ENCODE measurements at regions not wholly inside any gene's neighbourhood (a gene's known extent, or its start where the extent isn't known, plus 50 kb on each side); places are given as distances from the start of the nearest gene placed in this dataset.

GRCh38 chr10:113240736-113241135 is 290.7 kb downstream of the TCF7L2 start:
- H3K4me3 ChIP-seq (ENCODE audit: low read depth in 2 of 2, low read length in 2 of 2), result no peak overlapping the region
- in situ Hi-C loops (cut with HindIII; ENCODE audit: low pct_unique_long_range_greater_than_20kb, low sequenced_read_pairs) (no loop called here), intact Hi-C loops (cut with micrococcal nuclease; ENCODE audit: unreplicated experiment) (no loop called here)
- H3K27me3 ChIP-seq (ENCODE audit: control insufficient read depth, insufficient read depth, low read length), result peaks cover 8% of the 10 kb centered on the region
- no peaks in the 10 kb centered on the region for H3K9me3 ChIP-seq (ENCODE audit: control insufficient read depth, insufficient read depth, low read depth, low read length)
- no TSS peak for BruUV-seq (replicated peaks)
- H3K36me3 ChIP-seq (ENCODE audit: control insufficient read depth, insufficient read depth, low read length), result no peaks in the 10 kb centered on the region
- H3K27ac ChIP-seq (ENCODE audit: low read length), result no peak overlapping the region
- DNase-seq (ENCODE audit: low read depth, low spot score), result no peak
- ChIA-PET POLR2A (no interaction called here), CTCF (no interaction called here)
- TF ChIP-seq TCF7L2 (IDR thresholded peaks at IDR 0.05; ENCODE audit: low read depth, low read length) (no peak), SIN3A (IDR thresholded peaks at IDR 0.05; ENCODE audit: borderline replicate concordance, insufficient read depth, low read depth, low read length) (no peak), CTCF (IDR thresholded peaks at IDR 0.05) (no peak), REST (IDR thresholded peaks at IDR 0.05; ENCODE audit: insufficient read depth in 1 of 2, low read depth in 2 of 2, low read length in 1 of 2) (no peak), POLR2AphosphoS5 (IDR thresholded peaks at IDR 0.05; ENCODE audit: low read depth, low read length) (no peak)
- H3K4me1 ChIP-seq (ENCODE audit: control insufficient read depth, insufficient read depth, low read length), result no peaks in the 10 kb centered on the region
- no peak for ATAC-seq

GRCh38 chr10:113241599-113242360 is 291.7 kb downstream of the TCF7L2 start:
- no TSS peak for BruUV-seq (replicated peaks)
- intact Hi-C loops (cut with micrococcal nuclease; ENCODE audit: unreplicated experiment) (no loop called here), in situ Hi-C loops (cut with HindIII; ENCODE audit: low pct_unique_long_range_greater_than_20kb, low sequenced_read_pairs) (no loop called here)
- ChIA-PET CTCF (no interaction called here), POLR2A (no interaction called here)
- Histone ChIP-seq H3K4me1 (ENCODE audit: control insufficient read depth, insufficient read depth, low read length) (no peaks in the 10 kb centered on the region), H3K4me3 (ENCODE audit: low read depth in 2 of 2, low read length in 2 of 2) (no peak overlapping the region), H3K36me3 (ENCODE audit: control insufficient read depth, insufficient read depth, low read length) (no peaks in the 10 kb centered on the region), H3K27me3 (ENCODE audit: control insufficient read depth, insufficient read depth, low read length) (peaks cover 7% of the 10 kb centered on the region), H3K27ac (ENCODE audit: low read length) (no peak overlapping the region), H3K9me3 (ENCODE audit: control insufficient read depth, insufficient read depth, low read depth, low read length) (no peaks in the 10 kb centered on the region)
- TF ChIP-seq CTCF (IDR thresholded peaks at IDR 0.05) (no peak), REST (IDR thresholded peaks at IDR 0.05; ENCODE audit: insufficient read depth in 1 of 2, low read depth in 2 of 2, low read length in 1 of 2) (no peak), POLR2AphosphoS5 (IDR thresholded peaks at IDR 0.05; ENCODE audit: low read depth, low read length) (no peak), TCF7L2 (IDR thresholded peaks at IDR 0.05; ENCODE audit: low read depth, low read length) (no peak), SIN3A (IDR thresholded peaks at IDR 0.05; ENCODE audit: borderline replicate concordance, insufficient read depth, low read depth, low read length) (no peak)
- ATAC-seq (no peak), DNase-seq (ENCODE audit: low read depth, low spot score) (no peak)
